ENCODE measurements at regions not wholly inside any gene's neighbourhood (a gene's known extent, or its start where the extent isn't known, plus 50 kb on each side); places are given as distances from the start of the nearest gene placed in this dataset.

- TF ChIP-seq CTCF (IDR thresholded peaks at IDR 0.05): no peak
Measured at GRCh38 chr9:89655990-89656657, 51.3 kb downstream of the GADD45G start.

GRCh38 chr9:89657295-89657694 is 52.5 kb downstream of the GADD45G start:
- TF ChIP-seq CTCF (IDR thresholded peaks at IDR 0.05): no peak

- TF ChIP-seq CTCF (IDR thresholded peaks at IDR 0.05): no peak
Measured at GRCh38 chr9:89657765-89658164, 53.0 kb downstream of the GADD45G start.

GRCh38 chr9:89658401-89658800 is 53.6 kb downstream of the GADD45G start:
- no peak for TF ChIP-seq CTCF (IDR thresholded peaks at IDR 0.05)

GRCh38 chr9:89658931-89659330 is 54.1 kb downstream of the GADD45G start:
- TF ChIP-seq CTCF (IDR thresholded peaks at IDR 0.05): no peak

- no peak for TF ChIP-seq CTCF (IDR thresholded peaks at IDR 0.05)
Measured at GRCh38 chr9:89659473-89659872, 54.7 kb downstream of the GADD45G start.

- no peak for TF ChIP-seq CTCF (IDR thresholded peaks at IDR 0.05)
Measured at GRCh38 chr9:89659891-89660685, 55.3 kb downstream of the GADD45G start.
